Hippocampal formation (tissue), 2 donors: ENCODE measurements at regions not wholly inside any gene's neighbourhood (a gene's known extent, or its start where the extent isn't known, plus 50 kb on each side); places are given as distances from the start of the nearest gene placed in this dataset.
"Not testable (repeated sequence)": the region's sequence is repeated elsewhere in the genome, so short reads cannot be mapped to it uniquely, and the experiment has no call there.

ENCODE experiments used
- DNase-seq, 2 donors: peaks; one replicate each; lab custom pipeline; 2025; lab: John Stamatoyannopoulos, UW

DNA sequence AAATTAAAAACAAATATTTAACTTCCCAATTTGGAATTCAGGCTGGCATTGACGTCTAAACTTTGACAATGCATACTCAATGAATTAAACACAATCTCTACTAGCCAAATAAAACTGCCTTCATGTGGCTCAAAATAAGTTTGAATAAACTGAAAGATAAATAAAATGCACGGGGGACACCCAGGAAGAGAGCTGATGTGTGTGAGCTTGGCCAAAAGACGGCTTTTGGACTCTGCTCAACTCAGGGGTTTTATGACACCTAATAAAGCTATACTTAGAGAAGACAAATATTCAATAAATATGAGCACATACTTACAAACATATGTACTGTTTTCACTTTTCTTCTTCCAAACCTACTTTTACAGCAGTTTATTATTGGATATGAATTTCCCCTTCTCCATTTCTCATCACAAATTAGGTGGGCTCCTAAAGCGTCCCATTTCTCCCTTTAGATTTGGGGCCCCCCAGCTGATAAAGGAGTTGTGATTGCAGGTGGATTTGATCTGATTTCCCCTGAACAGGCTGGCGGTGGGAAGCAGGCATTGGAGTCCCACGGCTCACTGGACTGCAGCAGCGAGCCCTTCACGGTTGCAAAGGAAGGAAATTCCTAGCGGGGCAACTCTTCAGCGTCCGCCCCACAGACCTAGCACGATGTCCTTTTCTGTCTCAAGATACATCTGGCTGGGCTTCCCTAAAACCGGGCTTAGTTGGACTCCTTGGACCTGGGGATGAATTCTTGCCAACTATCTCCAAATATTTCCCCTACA lies 79.6 kb downstream of the INSIG1 start:
- no peak for DNase-seq

DNA sequence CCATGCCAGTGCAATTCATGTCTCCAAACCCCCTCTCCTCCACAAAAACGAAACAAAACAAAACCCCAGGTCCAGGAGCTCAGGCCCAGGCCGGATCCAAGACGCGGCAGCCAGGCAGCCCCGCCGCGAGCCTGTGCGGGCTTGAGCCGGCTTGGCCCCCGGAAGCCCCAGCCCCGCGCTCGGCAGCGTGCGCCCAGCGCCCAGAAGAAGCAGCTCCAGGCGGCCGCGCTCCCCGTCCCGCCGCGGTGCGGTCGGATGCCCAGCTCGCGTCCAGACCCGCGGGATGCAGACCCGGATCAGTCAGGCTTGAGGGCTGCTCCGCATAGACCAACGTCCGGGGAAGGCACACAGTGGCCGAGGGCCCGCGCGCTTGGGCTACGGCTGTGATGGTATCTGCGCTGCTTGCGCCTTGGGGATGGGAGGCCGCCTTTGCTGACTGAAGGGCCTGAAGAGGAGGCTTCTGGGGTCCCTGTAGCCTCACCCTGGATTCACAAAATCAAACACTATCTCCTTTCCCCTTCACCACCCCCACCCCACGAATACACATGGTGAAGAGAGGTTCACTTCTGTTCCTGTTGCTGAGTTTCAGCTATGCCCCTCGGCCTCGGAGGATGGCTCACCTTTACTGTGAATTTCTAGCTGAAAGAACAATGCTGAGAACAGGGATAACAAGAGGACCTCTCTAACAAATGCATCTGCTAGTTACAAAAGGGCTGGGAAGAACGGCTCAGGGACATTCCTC lies 79.9 kb upstream of the EN2 start:
- DNase-seq: no peak

DNA sequence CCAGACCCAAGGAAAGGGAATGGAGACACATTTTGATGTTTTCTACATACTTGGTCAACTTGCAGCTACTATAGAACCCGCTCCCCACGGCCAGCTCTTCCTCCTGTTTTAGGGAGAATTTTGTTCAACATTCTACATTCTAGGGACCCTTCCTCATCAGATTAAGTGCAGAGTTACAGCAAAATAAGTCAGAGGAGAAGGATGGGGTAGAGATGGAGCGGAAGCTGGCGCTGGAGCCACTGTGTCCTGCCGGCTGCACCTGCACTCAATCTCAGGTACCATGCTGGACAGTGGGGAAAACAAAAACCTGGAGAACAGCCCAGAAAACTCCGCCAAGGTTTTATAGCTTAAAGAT lies 79.4 kb upstream of the EN2 start:
- no peak for DNase-seq

DNA sequence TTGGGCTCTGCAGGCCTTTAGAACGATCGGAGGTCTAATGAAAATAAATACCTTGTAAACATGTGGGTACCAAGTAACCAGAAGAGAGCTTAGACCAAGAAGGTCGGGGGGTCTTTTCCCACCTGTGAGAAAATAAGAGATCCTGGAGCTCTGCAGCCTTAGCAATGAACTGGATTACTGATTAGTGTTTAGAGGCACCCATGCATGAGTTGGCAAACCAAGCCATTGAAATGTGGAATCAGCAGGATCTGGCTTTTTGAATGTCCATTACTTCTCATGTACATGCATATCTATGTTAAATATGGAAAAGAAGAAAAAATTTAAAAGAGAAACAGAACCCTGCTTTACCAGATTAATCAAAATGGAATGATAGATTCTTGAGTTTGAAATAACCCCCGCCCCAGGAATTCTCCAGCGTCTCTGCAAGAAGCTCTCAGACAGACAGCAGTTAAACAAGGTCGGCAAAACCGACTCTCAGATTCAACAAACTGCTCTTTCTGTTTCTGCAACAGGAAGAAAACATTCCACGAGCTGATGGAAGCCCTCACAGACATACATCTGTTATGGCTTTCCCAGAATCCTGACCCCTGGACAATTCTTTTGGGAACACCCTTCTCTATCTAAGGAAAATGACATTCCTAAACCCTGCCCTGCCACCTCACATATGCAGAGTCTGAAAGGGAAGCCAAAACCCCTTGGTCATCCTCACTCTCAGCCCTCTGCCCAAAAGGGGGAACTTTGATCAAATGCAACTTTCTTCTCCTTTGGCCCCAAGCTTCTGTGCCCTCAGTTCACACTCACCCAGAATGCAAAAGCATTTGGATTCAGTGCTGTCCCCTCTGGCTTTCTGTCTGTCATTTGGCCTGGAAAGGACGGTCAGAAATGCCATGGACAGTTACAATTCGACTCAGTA lies 78.7 kb upstream of the EN2 start:
- no peak for DNase-seq

DNA sequence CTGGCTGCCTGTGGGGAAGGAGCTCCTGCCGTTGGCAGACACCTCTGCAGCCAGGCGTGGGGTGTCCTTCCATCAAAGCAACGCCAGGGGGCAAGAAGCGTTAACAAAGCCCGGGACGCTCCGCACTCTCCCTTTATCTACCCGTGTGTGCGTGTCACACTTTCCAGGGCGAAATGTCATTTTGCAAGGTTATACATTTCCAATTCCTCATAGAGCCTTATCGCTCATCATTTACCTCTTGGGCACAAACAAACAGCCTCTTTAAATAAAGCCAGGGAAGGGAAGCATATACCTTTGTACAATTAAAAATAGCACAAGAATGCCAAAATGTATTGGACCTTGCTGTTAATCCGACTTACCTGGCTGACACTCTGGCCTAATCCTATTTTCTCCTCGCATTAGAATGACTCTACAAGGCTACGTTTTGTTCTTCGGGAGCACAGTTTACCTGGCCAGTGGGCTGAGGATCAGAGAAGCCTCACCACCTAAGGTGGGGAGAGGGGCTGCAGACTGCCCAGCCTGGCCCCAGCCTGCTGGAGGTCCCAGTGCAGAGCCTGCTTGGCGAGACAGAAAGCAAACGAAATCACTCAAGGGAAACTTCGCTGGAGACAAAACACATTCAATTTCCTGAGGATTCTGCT lies 77.6 kb upstream of the EN2 start:
- DNase-seq: peak; percentile 24 to 26

DNA sequence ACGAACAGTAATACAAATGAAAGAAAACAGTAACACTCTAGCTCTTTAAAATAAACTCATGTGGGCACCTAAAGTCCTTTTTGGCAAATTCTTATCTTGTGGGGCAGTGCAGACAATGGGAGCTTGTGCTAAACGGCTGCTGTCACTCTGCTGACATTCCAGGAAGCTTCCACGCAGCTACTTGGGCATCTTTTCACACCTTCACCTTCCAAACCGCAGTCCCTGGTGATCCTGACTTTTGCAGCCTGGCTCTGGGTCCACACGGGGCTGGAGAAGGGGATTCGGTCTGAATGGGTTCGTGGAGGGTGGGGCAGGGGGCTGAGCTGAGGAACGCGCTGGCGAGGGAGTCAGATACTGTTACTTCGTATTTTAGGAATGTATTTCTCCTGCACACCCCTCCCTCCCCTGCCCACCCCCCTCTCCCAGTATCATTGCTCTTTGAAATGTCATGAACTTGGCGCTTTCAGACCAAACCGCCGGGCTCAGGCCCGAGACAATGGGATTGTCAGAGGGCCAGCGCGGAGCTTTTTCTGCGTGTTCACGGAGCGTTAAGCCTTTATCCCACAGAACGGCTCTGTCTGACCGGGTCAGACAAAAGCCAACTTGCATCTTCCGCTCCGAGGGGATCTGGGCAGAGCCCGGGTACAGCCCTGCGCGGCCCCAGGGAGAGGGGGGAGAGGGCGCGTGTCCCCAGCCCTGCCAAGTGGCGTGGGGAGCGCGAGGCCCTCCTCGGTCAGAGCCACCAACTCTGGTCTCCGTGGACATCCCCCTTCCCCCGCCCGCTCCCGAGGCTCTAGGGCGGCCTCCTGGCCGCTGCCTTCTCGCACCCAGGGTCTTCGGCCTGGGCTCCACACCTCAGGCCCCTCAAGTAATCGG lies 76.7 kb upstream of the EN2 start:
- DNase-seq: no peak

DNA sequence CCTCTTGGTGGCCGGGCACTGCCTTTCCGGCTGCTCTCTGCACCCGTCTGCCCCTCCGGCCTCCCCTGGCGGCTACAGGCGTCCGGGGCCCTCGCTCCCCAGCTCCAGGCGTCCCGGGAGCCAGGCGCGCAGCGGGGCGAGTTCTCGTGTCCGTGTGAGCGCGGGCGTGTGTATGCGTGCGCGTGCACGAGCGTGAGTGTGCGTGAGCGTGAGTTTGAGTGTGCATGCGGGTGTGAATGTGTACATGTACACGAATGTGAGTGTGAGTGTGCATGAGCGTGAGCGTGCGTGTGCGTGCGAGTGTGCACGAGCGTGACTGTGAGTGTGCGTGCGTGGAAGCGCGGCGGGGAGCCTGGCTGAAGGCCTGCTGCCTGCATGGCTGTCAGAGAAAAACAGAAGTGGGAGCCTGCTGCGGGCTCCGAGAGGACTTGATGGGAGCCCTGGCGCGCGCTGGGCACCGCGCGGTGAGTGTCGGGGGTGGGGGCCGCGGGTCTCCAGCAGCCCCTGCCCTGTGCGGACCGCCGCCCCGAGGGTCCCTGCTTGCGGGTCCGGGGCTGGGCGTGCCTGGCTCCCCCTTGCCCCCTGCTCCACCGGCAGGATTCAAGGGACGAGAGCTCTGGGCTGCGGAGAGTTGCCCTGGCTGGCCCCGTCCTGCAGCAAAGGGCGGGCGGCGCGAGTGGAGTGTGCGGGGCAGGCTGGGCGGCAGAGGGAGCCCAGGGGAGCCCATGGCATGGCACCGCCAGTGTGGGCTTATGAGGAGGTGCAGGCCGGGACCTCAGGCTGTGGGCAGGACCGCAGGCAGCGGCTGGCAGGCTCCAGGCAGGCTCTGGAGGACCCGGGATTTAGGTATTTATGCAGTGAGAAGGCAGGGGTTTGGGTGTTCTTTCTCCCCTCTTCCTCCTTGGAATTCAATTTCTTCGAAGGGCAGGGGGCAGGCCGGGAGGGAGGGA lies 75.8 kb upstream of the EN2 start:
- no peak for DNase-seq

DNA sequence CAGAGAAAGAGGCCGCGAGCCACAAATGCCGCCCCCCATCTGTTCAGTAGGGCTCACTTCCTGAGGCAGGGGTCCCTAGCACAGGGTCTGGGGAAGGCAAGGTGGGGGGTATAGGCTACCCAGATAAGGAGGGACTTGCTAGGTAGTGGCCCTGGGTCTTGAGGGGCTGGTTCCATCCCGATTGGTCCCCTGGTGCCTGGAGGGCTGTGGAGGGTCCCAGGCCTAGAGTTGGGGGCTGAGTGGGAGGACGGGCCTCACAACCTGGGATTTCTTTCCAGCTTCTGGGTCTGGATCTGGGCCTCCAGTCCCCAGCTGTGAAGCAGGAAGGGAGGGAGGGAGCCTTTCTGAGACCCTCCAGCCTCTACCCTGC lies 75.1 kb upstream of the EN2 start:
- no peak for DNase-seq

DNA sequence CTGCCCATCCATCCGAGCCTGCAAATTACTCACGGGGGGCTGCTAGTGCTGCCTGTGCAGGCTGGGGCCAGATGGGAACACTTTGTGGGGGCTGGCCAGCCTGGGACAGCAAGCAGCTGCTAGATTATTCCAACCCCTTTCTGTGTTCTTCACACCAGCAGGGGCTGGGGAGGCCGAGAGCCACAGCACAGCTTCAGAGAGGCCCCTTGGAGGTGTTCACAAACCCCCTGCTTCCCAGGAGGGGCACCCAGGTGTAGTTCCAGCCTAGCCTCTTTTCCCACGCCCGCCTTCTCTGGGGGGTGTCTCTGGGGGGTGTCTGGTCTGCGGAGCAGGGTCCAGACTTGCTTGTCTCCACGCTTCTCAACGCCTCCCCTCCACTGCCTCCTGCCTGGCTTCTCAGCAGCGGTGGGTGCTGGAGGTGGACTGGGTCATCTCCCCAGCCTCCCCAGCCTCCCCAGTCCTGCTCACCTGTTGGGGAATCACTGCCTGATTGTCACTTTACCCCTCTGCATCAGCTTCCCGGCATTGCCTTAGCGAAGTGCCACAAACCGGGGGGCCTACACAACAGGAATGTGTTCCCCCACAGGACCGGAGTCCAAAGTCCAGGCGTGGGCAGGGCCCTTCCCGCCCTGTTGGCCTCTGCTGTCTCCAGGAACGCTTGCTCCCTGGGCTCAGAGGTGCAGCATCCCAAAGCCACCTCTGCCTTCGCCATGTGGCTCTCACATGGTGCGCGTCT lies 74.0 kb upstream of the EN2 start:
- no peak for DNase-seq

DNA sequence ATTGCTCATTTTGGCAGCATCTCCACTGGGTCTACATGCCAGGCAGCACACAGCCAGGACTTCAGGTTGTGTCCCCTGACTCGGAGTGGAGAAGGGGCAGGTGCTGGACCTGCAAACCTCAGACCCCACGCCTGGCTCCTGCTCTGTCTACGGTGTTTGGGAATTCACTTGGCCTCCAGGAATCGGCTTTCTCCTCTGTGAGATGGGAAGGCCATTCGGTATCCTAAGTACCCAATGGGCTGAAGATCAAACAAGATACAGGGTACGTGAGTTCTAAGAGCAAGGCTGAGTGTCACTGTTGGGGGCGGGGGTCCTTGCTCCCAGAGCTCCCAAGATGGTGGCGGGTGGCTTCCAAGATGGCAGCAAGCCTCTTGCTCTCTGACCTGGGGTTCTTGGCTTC lies 73.2 kb upstream of the EN2 start:
- no peak for DNase-seq

DNA sequence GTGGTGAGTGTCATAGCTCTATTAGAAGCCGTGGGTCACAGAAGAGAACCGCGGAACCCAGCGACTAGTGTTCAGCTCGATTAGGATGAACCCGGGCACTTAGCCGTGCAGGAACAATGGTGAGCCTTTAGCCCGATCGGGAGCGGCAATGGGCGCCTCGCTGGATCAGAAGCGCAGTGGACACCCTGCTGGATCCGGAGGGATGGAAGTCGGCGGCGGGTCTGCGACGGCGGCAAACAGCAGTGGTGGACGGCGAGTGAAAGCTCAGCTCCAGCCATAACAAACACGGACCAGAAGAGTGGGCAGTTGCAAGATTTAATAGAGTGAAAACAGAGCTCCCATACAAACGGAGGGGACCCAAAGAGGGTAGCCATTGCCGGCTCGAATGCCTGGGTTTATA lies 72.7 kb upstream of the EN2 start:
- DNase-seq: not testable (repeated sequence)

DNA sequence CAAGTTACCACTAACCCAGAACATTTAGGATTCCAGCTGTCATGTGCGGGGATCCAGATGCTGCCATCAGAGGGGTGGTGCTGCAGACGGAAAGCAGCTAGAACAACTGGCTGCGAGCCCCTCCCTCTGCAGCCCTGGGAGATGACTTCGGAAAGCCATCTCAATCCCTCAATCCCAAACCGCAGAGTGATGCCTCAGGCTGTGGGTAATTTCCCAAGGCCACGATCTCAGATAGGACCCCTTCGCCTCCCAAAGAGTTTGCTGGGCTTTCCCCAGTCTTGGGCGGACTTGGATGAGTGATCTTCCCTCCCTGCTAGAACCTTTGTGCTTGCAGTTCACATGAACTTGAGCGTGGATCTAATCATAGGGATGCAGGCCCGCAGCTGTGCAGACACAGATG lies 71.3 kb upstream of the EN2 start:
- no peak for DNase-seq

DNA sequence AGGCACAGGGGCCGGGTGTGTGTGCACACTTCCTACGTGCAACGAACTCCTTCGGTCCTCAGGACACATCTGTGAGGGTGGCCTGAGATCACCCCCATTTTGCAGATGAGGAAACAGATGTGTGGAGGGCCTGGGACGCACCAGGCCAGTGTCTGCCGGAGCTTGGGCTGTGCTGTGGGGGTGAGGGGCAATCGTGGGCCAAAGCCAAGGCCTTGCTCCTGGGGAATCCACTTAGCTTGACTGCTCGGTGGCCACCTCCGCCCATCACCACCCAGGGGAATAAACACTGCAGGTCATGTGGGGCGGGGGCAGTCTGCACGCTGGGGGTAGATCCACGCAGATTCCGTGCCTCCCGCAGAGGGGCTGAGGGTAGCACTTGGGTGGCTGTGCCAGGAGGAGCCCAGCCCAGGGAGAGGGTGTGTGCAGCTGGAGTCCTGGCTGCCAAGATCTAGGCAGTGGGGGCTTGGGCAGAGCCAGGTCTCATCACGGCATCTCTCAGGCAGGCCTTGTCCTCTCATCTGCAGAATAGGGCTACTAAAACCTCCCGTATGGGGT lies 70.8 kb upstream of the EN2 start:
- no peak for DNase-seq

DNA sequence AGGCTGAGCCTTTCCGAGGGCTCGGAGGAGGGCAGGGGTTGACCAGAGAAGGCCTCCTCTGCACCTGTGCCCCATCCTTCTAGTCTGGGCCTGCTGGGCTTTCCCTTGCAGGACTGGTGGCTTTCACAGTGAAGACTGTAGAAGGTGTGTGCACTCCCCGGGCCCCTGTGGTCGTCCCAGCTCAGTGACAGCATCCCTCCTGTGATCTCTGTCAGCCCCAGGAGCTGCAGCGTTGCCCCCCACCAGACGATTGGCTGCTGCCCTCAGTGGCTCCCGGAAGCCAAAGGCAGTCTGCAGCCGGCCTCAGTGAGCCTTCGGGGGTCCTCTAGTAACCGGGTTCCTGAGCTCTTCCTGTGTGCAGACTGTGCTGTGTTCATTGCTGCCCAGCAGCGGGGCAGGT lies 69.4 kb upstream of the EN2 start:
- DNase-seq: no peak

DNA sequence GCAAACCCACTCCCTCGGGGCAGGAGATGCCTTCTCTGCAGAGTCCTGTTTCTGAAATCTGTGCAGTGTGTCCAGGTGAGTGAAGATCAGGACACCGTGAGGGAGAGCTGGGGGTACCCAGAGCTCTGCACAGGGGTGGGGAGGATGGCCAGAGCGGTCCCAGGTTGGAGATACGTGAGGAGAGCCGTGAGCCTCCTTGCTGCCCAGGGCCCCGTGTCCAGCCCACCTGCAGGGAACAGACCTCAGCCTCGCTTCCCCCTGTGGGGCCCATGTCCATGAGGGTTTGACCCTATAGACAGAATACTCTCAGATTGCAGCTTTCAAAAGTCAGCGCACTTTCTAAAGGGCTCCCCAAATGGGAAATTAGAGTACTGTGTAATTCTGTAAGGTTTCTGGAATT lies 66.5 kb upstream of the EN2 start:
- DNase-seq: no peak

DNA sequence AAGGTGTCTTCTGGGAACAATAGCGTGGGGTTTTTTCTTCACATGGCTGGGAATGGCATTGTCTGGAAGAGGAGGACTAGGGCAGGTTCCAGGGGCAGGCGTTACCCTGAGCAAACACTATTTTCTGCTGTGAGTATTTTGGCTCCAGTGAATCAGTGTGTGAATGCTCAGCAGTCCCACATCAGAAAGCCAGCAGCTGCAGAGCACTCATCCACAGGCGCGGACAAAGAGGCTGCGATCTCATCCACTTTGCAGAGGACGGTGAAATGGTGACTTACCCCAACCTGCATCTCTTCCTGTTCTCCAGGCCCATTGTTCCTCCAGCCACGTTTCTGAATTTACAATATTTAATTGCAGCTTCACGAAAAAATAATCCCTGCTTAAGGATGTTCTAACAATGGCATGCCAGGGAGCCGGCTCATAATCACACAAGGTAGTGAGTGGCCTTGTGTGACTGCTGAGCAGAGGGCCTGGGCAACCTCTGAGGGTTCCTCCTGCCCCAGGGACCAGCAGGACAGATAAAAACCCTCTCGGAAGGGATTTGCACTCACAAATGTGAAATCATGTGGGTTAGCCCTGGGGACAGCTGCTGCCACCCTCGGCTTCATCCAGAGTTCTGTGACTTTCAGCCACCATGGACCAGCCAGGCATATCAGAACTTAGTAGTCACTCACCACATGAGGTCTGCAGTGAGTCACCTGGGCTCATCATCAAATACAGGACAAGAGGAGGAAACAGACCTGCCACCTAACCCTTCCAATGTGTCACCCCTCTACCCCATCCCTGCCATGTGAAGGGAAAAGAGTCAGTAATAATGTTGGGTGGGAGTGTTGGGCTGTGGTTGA lies 65.0 kb upstream of the EN2 start:
- DNase-seq: no peak

DNA sequence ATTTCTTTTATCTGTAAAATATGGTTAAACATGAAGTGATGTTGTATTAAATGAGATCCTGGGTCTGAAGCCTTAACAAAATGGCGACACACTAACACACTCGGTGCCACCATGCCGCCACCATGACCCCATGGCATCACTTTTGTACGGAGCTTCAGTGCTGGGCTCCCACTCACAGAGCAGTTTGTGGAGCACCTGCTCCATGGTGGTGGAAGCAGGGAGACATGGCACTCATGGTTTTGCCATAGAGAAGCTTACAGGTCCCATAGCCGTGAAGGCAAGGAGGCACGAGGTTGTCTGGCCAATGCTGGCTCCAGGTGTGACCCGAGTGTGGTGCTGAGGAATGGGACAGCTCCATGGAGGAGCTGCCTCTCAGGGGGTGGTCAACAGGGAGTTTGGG lies 63.5 kb upstream of the EN2 start:
- no peak for DNase-seq

DNA sequence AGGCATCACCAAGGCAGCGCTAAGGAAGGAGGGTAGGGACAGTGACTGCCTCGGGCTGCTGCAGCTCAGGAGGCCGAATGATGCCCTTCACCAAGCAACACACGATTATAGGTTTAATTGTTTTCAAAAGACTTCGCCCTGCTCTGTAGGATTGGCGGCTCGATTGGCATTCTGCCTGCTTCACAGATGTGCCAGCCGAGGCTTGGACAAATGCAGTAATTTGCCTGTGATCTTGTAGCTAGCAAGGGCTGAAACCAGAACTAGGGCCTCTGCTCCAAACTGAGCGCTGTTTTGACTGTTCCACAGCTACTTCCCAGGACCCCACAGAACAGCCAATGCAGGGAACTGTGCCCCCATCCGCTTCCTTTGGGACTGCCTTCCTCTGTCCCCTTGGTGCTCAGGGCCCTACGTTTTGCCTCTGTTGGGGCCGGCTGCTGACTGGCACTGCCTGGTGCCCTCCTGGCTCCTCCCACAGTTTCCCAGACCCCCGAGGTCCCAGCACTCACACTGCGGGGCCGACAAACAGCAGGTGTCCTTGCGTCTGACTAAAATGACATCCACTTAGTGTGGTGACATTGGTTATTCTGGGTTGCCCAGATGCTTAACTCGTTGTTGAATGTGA lies 62.6 kb upstream of the EN2 start:
- DNase-seq: no peak
